HFFc6 (cell line): ENCODE measurements at regions not wholly inside any gene's neighbourhood (a gene's known extent, or its start where the extent isn't known, plus 50 kb on each side); places are given as distances from the start of the nearest gene placed in this dataset.

Experiments used
- DNase-seq: peaks from one replicate; pipeline ENCODE4 v3.0.0-alpha.2; 2018
- H3K27ac Mint-ChIP-seq: 2 replicates; pipeline ENCODE4 v1.8.0; 2020; ENCODE audit warnings: mild to moderate bottlenecking, mixed read lengths
- H3K27me3 Mint-ChIP-seq: 2 replicates; pipeline ENCODE4 v1.8.0; 2021; ENCODE audit warnings: mild to moderate bottlenecking, moderate library complexity, mixed read lengths; ENCODE audit not compliant: insufficient read depth
- H3K36me3 Mint-ChIP-seq: 2 replicates; pipeline ENCODE4 v1.8.0; 2021; ENCODE audit warnings: low read depth, mixed read lengths
- H3K4me1 Mint-ChIP-seq: 2 replicates; pipeline ENCODE4 v1.8.0; 2020; ENCODE audit warnings: low read depth, mixed read lengths
- H3K4me3 Mint-ChIP-seq: 2 replicates; pipeline ENCODE4 v1.8.0; 2020; ENCODE audit warnings: mild to moderate bottlenecking, moderate library complexity, mixed read lengths
- H3K9me3 Mint-ChIP-seq: 2 replicates; pipeline ENCODE4 v1.8.0; 2020; ENCODE audit warnings: mild to moderate bottlenecking, mixed read lengths
- CTCF ChIP-seq: fragments of 200-600 bp; sonication (generic); IDR thresholded peaks from 2 replicates; pipeline ENCODE4 v1.5.0; 2021; ENCODE audit warnings: antibody characterized with exemption, mild to moderate bottlenecking

GRCh38 chr10:113336549-113337130 is 216.2 kb upstream of the HABP2 start:
- peaks cover 22% of the 10 kb centered on the region for H3K4me1 Mint-ChIP-seq
- peaks cover 26% of the 10 kb centered on the region for H3K27me3 Mint-ChIP-seq
- H3K27ac Mint-ChIP-seq, result no peak overlapping the region
- peaks cover 18% of the 10 kb centered on the region for H3K36me3 Mint-ChIP-seq
- H3K4me3 Mint-ChIP-seq, result no peak overlapping the region
- H3K9me3 Mint-ChIP-seq, result peaks cover 14% of the 10 kb centered on the region
- TF ChIP-seq CTCF, result no peak
- DNase-seq, result no peak

- Mint-ChIP-seq H3K4me1 (peaks cover 22% of the 10 kb centered on the region), H3K9me3 (peaks cover 14% of the 10 kb centered on the region), H3K4me3 (no peak overlapping the region), H3K27ac (no peak overlapping the region), H3K36me3 (peaks cover 18% of the 10 kb centered on the region), H3K27me3 (peaks cover 29% of the 10 kb centered on the region)
- DNase-seq, result no peak
- TF ChIP-seq CTCF, result no peak
Observed at GRCh38 chr10:113337142-113337541, 215.7 kb upstream of the HABP2 start.

GRCh38 chr10:113339121-113339520 is 213.7 kb upstream of the HABP2 start:
- Mint-ChIP-seq H3K4me3 (no peak overlapping the region), H3K4me1 (peaks cover 22% of the 10 kb centered on the region), H3K36me3 (peaks cover 14% of the 10 kb centered on the region), H3K27ac (no peak overlapping the region), H3K9me3 (peaks cover 9% of the 10 kb centered on the region), H3K27me3 (peaks cover 29% of the 10 kb centered on the region)
- TF ChIP-seq CTCF, result no peak
- no peak for DNase-seq

GRCh38 chr10:113340282-113340681 is 212.6 kb upstream of the HABP2 start:
- Mint-ChIP-seq H3K9me3 (no peaks in the 10 kb centered on the region), H3K27ac (no peak overlapping the region), H3K4me3 (no peak overlapping the region), H3K36me3 (peaks cover 6% of the 10 kb centered on the region; the same call in 1 of the 2 replicates), H3K27me3 (peaks cover 30% of the 10 kb centered on the region), H3K4me1 (peaks cover 21% of the 10 kb centered on the region)
- DNase-seq, result no peak
- TF ChIP-seq CTCF, result no peak

- Mint-ChIP-seq H3K4me1 (peaks cover 14% of the 10 kb centered on the region), H3K4me3 (no peak overlapping the region), H3K9me3 (no peaks in the 10 kb centered on the region), H3K27ac (no peak overlapping the region), H3K36me3 (peaks cover 6% of the 10 kb centered on the region; the same call in 1 of the 2 replicates), H3K27me3 (peaks cover 30% of the 10 kb centered on the region)
- DNase-seq, result no peak
- no peak for TF ChIP-seq CTCF
Observed at GRCh38 chr10:113341138-113341537, 211.7 kb upstream of the HABP2 start.
